Left renal pelvis (tissue), 4 donors: ENCODE measurements at regions not wholly inside any gene's neighbourhood (a gene's known extent, or its start where the extent isn't known, plus 50 kb on each side); places are given as distances from the start of the nearest gene placed in this dataset.
"Not testable (repeated sequence)": the region's sequence is repeated elsewhere in the genome, so short reads cannot be mapped to it uniquely, and the experiment has no call there.

Experiments used
- DNase-seq, 4 donors: peaks; one replicate each; pipeline ENCODE4 v3.0.0-alpha.2; 2013; ENCODE audit warnings: low read depth in 4 of 4, low spot score in 3 of 4

- no peak for DNase-seq
These were observed 379.6 kb downstream of the MLLT3 start for GRCh38 chr9:20242510-20243189.

- DNase-seq: no peak
These were observed 381.8 kb downstream of the MLLT3 start for GRCh38 chr9:20240498-20240897.

GRCh38 chr9:20238921-20239320 is 383.4 kb downstream of the MLLT3 start:
- DNase-seq: no peak

GRCh38 chr9:20237686-20238085 is 384.6 kb downstream of the MLLT3 start:
- DNase-seq: no peak

- no peak for DNase-seq
These were observed 385.6 kb downstream of the MLLT3 start for GRCh38 chr9:20236676-20237075.

GRCh38 chr9:20235206-20235605 is 387.1 kb downstream of the MLLT3 start:
- DNase-seq: not testable (repeated sequence)

GRCh38 chr9:20228096-20228495 is 394.2 kb downstream of the MLLT3 start:
- no peak for DNase-seq

GRCh38 chr9:20227166-20227874 is 395.0 kb downstream of the MLLT3 start:
- no peak for DNase-seq

- DNase-seq: no peak
These were observed 396.0 kb downstream of the MLLT3 start for GRCh38 chr9:20226345-20226744.

GRCh38 chr9:20225826-20226225 is 396.5 kb downstream of the MLLT3 start:
- no peak for DNase-seq

GRCh38 chr9:20224756-20225155 is 397.5 kb downstream of the MLLT3 start:
- no peak for DNase-seq

GRCh38 chr9:20220286-20220685 is 402.0 kb downstream of the MLLT3 start:
- DNase-seq: no peak

- DNase-seq: no peak
These were observed 402.9 kb downstream of the MLLT3 start for GRCh38 chr9:20219437-20219836.

- no peak for DNase-seq
These were observed 404.7 kb downstream of the MLLT3 start for GRCh38 chr9:20217596-20217995.

GRCh38 chr9:20216438-20216837 is 405.9 kb downstream of the MLLT3 start:
- DNase-seq: no peak

GRCh38 chr9:20215552-20215951 is 406.7 kb downstream of the MLLT3 start:
- no peak for DNase-seq

- no peak for DNase-seq
These were observed 409.5 kb downstream of the MLLT3 start for GRCh38 chr9:20212806-20213205.

GRCh38 chr9:20209391-20210340 is 412.6 kb downstream of the MLLT3 start:
- no peak for DNase-seq

GRCh38 chr9:20208961-20209371 is 413.3 kb downstream of the MLLT3 start:
- no peak for DNase-seq

GRCh38 chr9:20208226-20208625 is 414.1 kb downstream of the MLLT3 start:
- DNase-seq: peak in 1 of 4 donors; percentile 12

- DNase-seq: no peak
These were observed 415.1 kb downstream of the MLLT3 start for GRCh38 chr9:20207176-20207575.
